Subcutaneous abdominal adipose tissue (tissue), 5 donors: ENCODE measurements at regions not wholly inside any gene's neighbourhood (a gene's known extent, or its start where the extent isn't known, plus 50 kb on each side); places are given as distances from the start of the nearest gene placed in this dataset.

Source experiments
- H3K27ac ChIP-seq: one replicate; pipeline ENCODE4 v1.7.0; 2013; ENCODE audit warnings: low read depth, mild to moderate bottlenecking, inconsistent platforms, low read length, moderate library complexity
- H3K27me3 ChIP-seq, 5 donors: one replicate each; pipeline ENCODE4 v1.7.0; 2013; ENCODE audit warnings: low read length in 5 of 5, inconsistent platforms in 1 of 5; ENCODE audit not compliant: control insufficient read depth in 5 of 5, insufficient read depth in 4 of 5
- H3K36me3 ChIP-seq, 5 donors: one replicate each; pipeline ENCODE4 v1.7.0; 2013; ENCODE audit warnings: low read length in 5 of 5; ENCODE audit not compliant: control insufficient read depth in 5 of 5, insufficient read depth in 5 of 5
- H3K4me1 ChIP-seq, 5 donors: one replicate each; pipeline ENCODE4 v1.7.0; 2013; ENCODE audit warnings: low read length in 5 of 5, mild to moderate bottlenecking in 3 of 5, moderate library complexity in 1 of 5; ENCODE audit not compliant: control insufficient read depth in 5 of 5, insufficient read depth in 5 of 5
- H3K4me3 ChIP-seq, 5 donors: one replicate each; pipeline ENCODE4 v1.7.0; 2013; ENCODE audit warnings: low read length in 5 of 5, low read depth in 1 of 5
- H3K9ac ChIP-seq, 5 donors: one replicate each; pipeline ENCODE4 v1.7.0; 2013; ENCODE audit warnings: low read length in 5 of 5, mild to moderate bottlenecking in 4 of 5, moderate library complexity in 3 of 5
- H3K9me3 ChIP-seq, 5 donors: one replicate each; pipeline ENCODE4 v1.7.0; 2013; ENCODE audit warnings: low read length in 5 of 5; ENCODE audit not compliant: control insufficient read depth in 5 of 5
- donor health status: healthy.
- donor health status: healthy.
- donor health status: healthy.
- donor health status: healthy.
- donor health status: healthy.

DNA sequence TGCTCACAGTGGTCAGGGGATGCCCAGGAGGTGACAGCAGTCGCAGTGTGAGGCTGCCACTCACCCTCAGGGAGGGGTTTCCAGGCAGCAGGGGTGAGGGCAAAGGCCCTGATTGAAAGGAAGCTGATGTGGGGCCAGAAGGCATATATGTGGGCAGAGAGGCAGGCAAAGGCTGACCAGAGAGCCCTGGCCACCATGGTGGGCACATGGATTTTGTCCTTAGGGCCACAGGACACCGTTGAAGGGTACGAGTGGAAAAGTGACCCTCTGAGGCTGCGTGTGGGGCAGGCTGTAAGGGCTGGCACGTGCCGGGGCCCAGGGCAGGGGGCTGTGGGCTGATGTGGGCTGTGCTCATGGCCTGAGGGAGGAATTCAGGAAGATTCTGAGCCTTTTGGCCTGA is 57.5 kb upstream of the ZNF32 start:
- Histone ChIP-seq H3K9me3 (no peaks in the 10 kb centered on the region), H3K27ac (no peak overlapping the region), H3K4me1 (peaks cover 0 to 36% (median 6%) of the 10 kb centered on the region in 5 donors), H3K27me3 (no peaks in the 10 kb centered on the region), H3K36me3 (no peaks in the 10 kb centered on the region), H3K9ac (no peak overlapping the region), H3K4me3 (no peak overlapping the region)

DNA sequence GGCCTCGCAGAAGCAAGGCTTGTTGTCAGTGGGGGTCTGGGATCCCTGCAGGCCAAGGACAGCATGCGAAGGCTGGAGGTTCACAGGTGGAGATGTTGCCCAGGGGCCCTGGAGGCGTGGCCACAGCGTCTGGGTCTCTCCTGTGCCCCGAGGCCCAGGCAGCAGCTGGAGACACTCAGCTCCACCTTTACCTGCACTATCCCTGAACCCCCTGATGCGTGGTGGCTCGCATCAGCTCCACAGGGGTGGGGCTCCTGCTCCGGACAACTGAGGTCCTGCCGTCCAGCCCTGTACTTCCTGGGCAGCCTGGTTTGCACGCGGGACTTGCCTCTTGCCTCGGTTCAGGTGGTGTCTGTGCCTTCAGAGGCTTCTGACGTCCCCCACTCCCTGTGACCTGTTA is 54.6 kb upstream of the ZNF32 start:
- no peak overlapping the region for H3K27ac ChIP-seq

DNA sequence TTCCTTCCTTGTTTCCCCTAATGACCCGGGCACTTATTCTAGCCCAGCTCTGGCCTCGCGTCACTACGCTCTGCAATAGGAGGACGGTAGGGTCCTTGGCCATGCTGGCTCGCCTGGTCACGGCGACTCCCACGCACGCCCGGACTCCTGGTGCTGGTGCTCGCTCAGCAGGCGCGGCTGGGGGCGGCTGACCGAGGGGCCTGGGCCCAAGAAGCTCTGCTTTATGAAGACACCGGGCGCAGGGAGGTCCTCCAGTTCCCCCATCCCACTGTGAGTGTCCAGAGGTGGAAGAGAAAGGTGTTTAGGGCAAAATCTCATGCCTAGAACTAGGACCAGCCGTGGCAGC is 54.2 kb upstream of the ZNF32 start:
- peaks cover 0 to 47% (median 5%) of the 10 kb centered on the region in 5 donors for H3K4me1 ChIP-seq
- no peak overlapping the region for H3K9ac ChIP-seq
- H3K4me3 ChIP-seq = no peak overlapping the region
- H3K27ac ChIP-seq = no peak overlapping the region
- H3K9me3 ChIP-seq = no peaks in the 10 kb centered on the region
- no peaks in the 10 kb centered on the region for H3K27me3 ChIP-seq
- no peaks in the 10 kb centered on the region for H3K36me3 ChIP-seq

More for the DNA sequence above, 54.6 kb upstream of the ZNF32 start:
- Histone ChIP-seq H3K4me3 (no peak overlapping the region), H3K36me3 (no peaks in the 10 kb centered on the region), H3K9me3 (no peaks in the 10 kb centered on the region), H3K9ac (no peak overlapping the region), H3K27me3 (no peaks in the 10 kb centered on the region), H3K4me1 (peaks cover 0 to 47% (median 6%) of the 10 kb centered on the region in 5 donors)

DNA sequence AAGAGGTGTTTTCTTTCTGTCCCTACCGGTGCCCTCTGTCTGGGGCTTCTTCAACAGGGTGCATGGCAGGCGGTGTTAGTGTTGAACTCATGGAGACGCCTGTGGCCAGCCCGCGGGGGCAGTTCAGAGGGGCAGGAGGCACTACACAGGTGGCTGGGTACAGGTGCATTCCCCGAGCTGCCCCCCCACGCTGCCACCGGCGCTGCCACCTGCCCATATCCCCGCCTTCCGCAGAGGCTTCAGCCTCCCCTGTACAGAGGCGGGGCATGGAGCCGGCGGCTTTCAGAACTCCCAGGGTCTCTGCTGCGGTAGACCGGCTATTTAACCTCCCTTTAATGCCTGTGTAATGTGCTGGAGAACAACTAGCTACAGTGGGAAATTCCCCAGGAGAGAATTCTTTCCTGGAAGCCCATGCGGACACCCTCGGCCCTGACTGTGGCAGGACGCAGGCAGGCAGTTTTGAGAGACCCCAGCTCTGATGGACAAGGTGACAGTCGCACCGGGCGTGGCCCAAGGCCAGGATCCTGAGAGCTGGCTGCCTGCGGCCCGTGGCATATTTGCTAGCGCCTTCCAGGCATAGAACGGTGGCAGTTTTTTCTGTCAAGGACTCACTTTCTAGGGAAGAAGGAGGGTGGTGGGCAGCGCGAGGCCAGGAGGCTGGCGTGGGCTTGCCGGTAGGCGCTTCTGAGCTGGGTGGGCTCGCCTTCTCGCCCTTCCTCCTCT is 53.7 kb upstream of the ZNF32 start:
- Histone ChIP-seq H3K9ac (no peak overlapping the region), H3K4me3 (no peak overlapping the region), H3K27me3 (no peaks in the 10 kb centered on the region), H3K27ac (no peak overlapping the region), H3K36me3 (no peaks in the 10 kb centered on the region), H3K4me1 (peaks cover 0 to 45% (median 2%) of the 10 kb centered on the region in 5 donors), H3K9me3 (no peaks in the 10 kb centered on the region)

DNA sequence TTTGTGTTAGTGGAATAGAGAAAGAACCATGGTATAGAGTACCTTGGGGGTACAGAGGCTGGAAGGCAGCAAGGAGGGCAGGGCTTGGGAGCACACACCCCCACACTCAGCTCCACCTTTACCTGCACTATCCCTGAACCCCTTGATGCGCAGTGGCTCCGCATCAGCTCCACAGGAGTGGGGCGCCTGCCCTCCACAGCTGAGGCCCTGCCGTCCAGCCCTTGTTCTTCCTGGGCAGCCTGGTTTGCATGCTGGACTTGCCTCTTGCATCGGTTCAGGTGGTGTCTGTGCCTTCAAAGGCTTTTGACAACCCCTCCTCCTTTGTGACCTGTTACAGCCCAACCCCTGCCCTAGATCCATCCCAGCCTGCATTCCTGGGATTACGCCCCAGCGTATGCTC is 52.6 kb upstream of the ZNF32 start:
- Histone ChIP-seq H3K4me1 (peaks cover 0 to 48% (median 0%) of the 10 kb centered on the region in 5 donors), H3K9ac (no peak overlapping the region), H3K9me3 (no peaks in the 10 kb centered on the region), H3K4me3 (no peak overlapping the region), H3K27me3 (no peaks in the 10 kb centered on the region), H3K27ac (no peak overlapping the region), H3K36me3 (no peaks in the 10 kb centered on the region)

DNA sequence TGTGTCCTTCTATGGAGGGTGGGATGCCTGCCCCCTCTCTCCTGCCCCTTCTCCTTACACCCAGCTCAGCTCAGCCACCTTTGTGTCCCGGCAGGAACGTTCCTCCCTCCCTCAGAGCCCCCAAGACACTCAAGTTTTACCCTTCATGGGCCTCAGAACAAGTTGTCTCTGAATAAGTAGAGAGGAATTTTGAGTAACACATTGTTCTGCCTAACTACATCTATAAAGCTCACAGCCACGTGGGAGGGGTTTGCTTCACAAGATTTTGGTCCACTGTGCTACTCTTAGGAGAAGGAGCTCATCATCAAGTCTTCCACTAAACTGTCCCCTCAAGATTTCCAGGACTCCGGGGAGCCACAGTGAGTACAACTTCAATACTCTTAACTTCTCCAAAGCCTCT is 51.6 kb upstream of the ZNF32 start:
- no peak overlapping the region for H3K27ac ChIP-seq
- H3K4me1 ChIP-seq = peaks cover 0 to 44% (median 5%) of the 10 kb centered on the region in 5 donors

DNA sequence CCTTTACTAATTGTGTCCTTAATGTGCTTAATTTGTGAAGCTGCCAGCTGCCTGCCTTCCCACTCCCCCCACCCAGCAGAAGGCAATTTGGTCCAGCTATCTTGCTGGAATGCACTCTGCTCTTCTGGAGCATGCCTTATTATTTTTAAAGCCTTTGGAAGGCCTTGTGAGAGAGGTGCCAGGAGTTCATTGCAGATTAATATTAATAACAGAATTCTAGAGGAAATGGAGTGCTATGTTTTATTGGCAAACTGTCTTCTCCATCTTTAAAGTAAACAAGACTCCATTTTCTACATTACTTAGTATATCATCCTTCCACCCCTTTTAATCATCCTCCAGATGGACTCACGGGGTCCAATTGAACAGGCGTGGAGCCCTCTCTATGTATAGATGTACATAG is 50.8 kb upstream of the ZNF32 start:
- no peaks in the 10 kb centered on the region for H3K27me3 ChIP-seq

More for the DNA sequence above, 51.6 kb upstream of the ZNF32 start:
- Histone ChIP-seq H3K27me3 (no peaks in the 10 kb centered on the region), H3K9me3 (no peaks in the 10 kb centered on the region), H3K36me3 (no peaks in the 10 kb centered on the region), H3K4me3 (no peak overlapping the region), H3K9ac (no peak overlapping the region)

More for the DNA sequence above, 50.8 kb upstream of the ZNF32 start:
- no peak overlapping the region for H3K9ac ChIP-seq
- peaks cover 0 to 47% (median 7%) of the 10 kb centered on the region in 5 donors for H3K4me1 ChIP-seq
- no peak overlapping the region for H3K27ac ChIP-seq
- H3K9me3 ChIP-seq = no peaks in the 10 kb centered on the region
- H3K4me3 ChIP-seq = no peak overlapping the region
- no peaks in the 10 kb centered on the region for H3K36me3 ChIP-seq
